ENCODE measurements at regions not wholly inside any gene's neighbourhood (a gene's known extent, or its start where the extent isn't known, plus 50 kb on each side); places are given as distances from the start of the nearest gene placed in this dataset.

DNA sequence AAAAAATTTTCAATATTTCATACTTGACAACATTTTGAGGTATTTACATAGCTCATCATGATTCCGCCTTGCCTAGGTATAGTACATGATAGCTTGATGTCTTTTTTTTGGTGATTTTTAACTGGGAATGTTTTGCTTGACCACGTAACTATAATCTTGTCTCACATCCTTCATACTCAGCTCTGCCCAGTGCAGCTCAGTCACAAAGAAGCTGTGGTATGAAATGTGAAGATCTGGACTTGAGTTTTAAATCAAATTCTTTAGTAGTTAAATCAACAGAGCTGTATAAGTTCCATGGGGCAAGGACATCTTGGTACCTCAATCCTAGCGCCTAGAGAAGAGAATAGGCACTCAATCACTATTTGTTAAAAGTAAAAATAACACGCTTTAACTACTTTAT lies 276.3 kb upstream of the DKK2 start:
- no peaks in the 10 kb centered on the region for H3K9me3 ChIP-seq
- TF ChIP-seq CTCF (IDR thresholded peaks at IDR 0.05; ENCODE audit: low read depth, low read length), result no peak
- H3K4me3 ChIP-seq (ENCODE audit: low read depth, low read length), result no peak overlapping the region
- DNase-seq, result no peak
- H3K36me3 ChIP-seq, result no peaks in the 10 kb centered on the region
- no peaks in the 10 kb centered on the region for H3K27me3 ChIP-seq
- no peaks in the 10 kb centered on the region for H3K4me1 ChIP-seq

GRCh38 chr4:107304699-107305286 lies 268.7 kb upstream of the DKK2 start:
- peak; percentile 23 for DNase-seq
- no peaks in the 10 kb centered on the region for H3K9me3 ChIP-seq
- no peak for TF ChIP-seq CTCF (IDR thresholded peaks at IDR 0.05; ENCODE audit: low read depth, low read length)
- H3K4me3 ChIP-seq (ENCODE audit: low read depth, low read length), result no peak overlapping the region
- no peaks in the 10 kb centered on the region for H3K36me3 ChIP-seq
- no peaks in the 10 kb centered on the region for H3K27me3 ChIP-seq
- no peaks in the 10 kb centered on the region; the same call in 1 of the 2 replicates for H3K4me1 ChIP-seq

- Histone ChIP-seq H3K4me1 (no peaks in the 10 kb centered on the region; the same call in 1 of the 2 replicates), H3K36me3 (no peaks in the 10 kb centered on the region), H3K4me3 (ENCODE audit: low read depth, low read length) (no peak overlapping the region), H3K9me3 (no peaks in the 10 kb centered on the region), H3K27me3 (no peaks in the 10 kb centered on the region)
- no peak for TF ChIP-seq CTCF (IDR thresholded peaks at IDR 0.05; ENCODE audit: low read depth, low read length)
- DNase-seq, result no peak
Observed at GRCh38 chr4:107299646-107300045, 263.5 kb upstream of the DKK2 start.

DNA sequence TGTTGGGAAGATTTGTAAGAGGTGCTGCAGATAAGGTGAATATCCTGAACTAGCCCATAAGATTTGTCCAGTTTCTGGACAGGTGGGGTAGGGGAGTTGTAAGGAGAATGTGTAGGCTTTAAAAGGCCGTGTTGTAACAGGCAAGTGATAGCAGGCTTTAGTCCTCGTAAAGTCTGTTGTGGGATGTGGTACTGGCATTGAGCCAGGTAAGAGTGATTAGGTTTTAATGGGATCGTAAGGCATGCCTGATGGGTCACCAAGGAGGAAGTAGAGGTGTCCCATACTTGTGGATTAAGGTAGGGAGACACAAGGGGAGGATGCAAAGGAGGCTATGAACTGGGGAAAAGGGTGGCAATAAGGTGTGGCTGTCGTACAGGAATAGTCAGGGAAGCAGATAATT lies 256.9 kb upstream of the DKK2 start:
- Histone ChIP-seq H3K9me3 (no peaks in the 10 kb centered on the region), H3K27me3 (no peaks in the 10 kb centered on the region), H3K4me3 (ENCODE audit: low read depth, low read length) (no peak overlapping the region), H3K36me3 (no peaks in the 10 kb centered on the region), H3K4me1 (peaks cover 3% of the 10 kb centered on the region; the same call in 1 of the 2 replicates)
- no peak for TF ChIP-seq CTCF (IDR thresholded peaks at IDR 0.05; ENCODE audit: low read depth, low read length)
- no peak for DNase-seq

DNA sequence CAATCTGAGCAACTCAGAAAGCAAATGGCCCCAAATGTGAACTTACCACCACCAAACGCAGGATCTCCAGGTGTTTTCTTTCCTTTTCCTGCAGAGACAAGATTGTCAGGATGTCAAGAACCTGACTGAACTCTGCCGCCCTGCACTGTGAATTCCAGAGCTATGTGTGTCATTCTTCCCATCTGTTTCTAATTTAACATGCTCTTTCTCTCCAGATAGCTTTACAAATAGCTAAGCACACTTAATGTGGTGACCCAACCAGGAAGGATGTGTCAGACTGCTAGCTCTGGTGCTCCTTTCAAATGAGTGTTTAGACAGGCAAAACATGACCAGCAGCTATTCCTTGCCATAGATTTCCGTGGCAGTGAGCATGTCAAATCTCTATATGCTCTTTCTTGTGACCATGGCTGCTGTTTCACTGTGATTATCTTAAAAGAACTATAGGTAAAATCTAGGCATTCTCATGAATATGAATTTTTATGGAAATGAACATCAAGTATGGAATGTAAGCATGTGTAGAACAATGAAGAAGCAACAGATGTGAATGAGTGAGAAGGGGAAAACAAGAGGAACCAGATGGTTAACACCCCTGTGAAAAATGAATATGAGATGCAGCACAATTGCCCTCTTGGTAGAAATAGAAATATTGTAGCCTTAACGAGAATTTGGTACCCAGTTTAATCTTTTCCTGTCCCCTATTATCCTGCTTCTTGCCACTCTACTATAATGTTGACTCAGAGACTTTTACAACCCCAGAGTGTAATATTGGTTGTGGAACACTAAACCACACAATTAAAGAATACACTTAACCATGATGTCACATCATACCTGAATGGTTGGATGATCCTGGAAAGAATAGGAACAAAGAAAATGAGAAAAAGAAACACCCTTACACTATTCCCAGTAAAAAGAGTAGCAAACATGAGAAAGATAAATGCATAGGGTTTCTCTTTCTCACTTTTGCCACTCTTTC lies 247.8 kb upstream of the DKK2 start:
- Histone ChIP-seq H3K27me3 (no peaks in the 10 kb centered on the region), H3K36me3 (no peaks in the 10 kb centered on the region), H3K4me3 (ENCODE audit: low read depth, low read length) (no peak overlapping the region), H3K9me3 (no peaks in the 10 kb centered on the region), H3K4me1 (no peaks in the 10 kb centered on the region)
- no peak for DNase-seq
- TF ChIP-seq CTCF (IDR thresholded peaks at IDR 0.05; ENCODE audit: low read depth, low read length), result no peak

DNA sequence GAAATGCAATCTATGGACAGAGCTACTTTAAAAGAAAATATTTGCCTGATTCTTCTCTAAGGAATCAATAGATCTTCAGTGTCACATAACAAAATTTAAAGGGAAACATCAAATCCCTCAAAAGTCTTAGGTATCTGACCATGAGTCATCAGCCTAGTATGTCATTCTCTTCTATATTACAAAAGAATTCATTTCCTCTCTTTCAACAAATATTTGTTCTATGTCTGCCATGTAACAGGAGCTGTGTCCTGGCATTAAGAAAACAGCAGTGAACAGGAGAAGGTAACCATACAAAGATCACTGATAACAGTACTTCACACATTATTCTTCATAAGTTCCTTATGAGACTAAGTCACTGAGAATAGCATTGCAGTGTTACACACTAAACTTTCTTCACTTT lies 243.6 kb upstream of the DKK2 start:
- TF ChIP-seq CTCF (IDR thresholded peaks at IDR 0.05; ENCODE audit: low read depth, low read length), result no peak
- Histone ChIP-seq H3K36me3 (no peaks in the 10 kb centered on the region), H3K27me3 (no peaks in the 10 kb centered on the region), H3K4me3 (ENCODE audit: low read depth, low read length) (no peak overlapping the region), H3K9me3 (no peaks in the 10 kb centered on the region), H3K4me1 (no peaks in the 10 kb centered on the region; the same call in 1 of the 2 replicates)
- no peak for DNase-seq

Measured in BE2C (cell line).